Effector memory CD4-positive, alpha-beta T cell (primary cell): ENCODE measurements at regions not wholly inside any gene's neighbourhood (a gene's known extent, or its start where the extent isn't known, plus 50 kb on each side); places are given as distances from the start of the nearest gene placed in this dataset.

ENCODE experiments used
- DNase-seq, 3 donors: peaks; one replicate each; pipeline ENCODE4 v3.0.0-alpha.2; 2020
- H3K27ac ChIP-seq: 2 replicates; pipeline ENCODE4 v1.7.0; 2013; ENCODE audit warnings: mild to moderate bottlenecking, low read length, moderate library complexity; ENCODE audit not compliant: insufficient read depth, poor library complexity, severe bottlenecking
- H3K27me3 ChIP-seq: replicated peaks from 2 replicates; pipeline ENCODE4 v1.7.0; 2013; ENCODE audit warnings: mild to moderate bottlenecking, low read length; ENCODE audit not compliant: insufficient read depth, control insufficient read depth, poor library complexity, severe bottlenecking
- H3K36me3 ChIP-seq: 2 replicates; pipeline ENCODE4 v1.7.0; 2013; ENCODE audit warnings: mild to moderate bottlenecking, low read length, moderate library complexity; ENCODE audit not compliant: control insufficient read depth, insufficient read depth
- H3K4me1 ChIP-seq: 2 replicates; pipeline ENCODE4 v1.7.0; 2013; ENCODE audit warnings: low read length, mild to moderate bottlenecking; ENCODE audit not compliant: control insufficient read depth, insufficient read depth, poor library complexity, severe bottlenecking
- H3K4me3 ChIP-seq: 2 replicates; pipeline ENCODE4 v1.7.0; 2013; ENCODE audit warnings: low read length, low read depth, mild to moderate bottlenecking; ENCODE audit not compliant: insufficient read depth, poor library complexity, severe bottlenecking
- H3K9me3 ChIP-seq: 2 replicates; pipeline ENCODE4 v1.7.0; 2013; ENCODE audit warnings: mild to moderate bottlenecking, low read length, moderate library complexity; ENCODE audit not compliant: control insufficient read depth

GRCh38 chr6:135578976-135579375, 81.4 kb upstream of the AHI1 start:
- Histone ChIP-seq H3K9me3 (no peaks in the 10 kb centered on the region), H3K27me3 (no peaks in the 10 kb centered on the region), H3K4me1 (no peaks in the 10 kb centered on the region), H3K36me3 (no peaks in the 10 kb centered on the region), H3K27ac (no peak overlapping the region), H3K4me3 (no peak overlapping the region)
- no peak for DNase-seq

- Histone ChIP-seq H3K4me3 (no peak overlapping the region), H3K27ac (no peak overlapping the region), H3K36me3 (no peaks in the 10 kb centered on the region), H3K9me3 (no peaks in the 10 kb centered on the region), H3K4me1 (no peaks in the 10 kb centered on the region), H3K27me3 (no peaks in the 10 kb centered on the region)
- no peak for DNase-seq
Observed at GRCh38 chr6:135581211-135581610, 83.7 kb upstream of the AHI1 start.

GRCh38 chr6:135583256-135583761, 85.8 kb upstream of the AHI1 start:
- Histone ChIP-seq H3K27ac (no peak overlapping the region), H3K4me3 (no peak overlapping the region), H3K9me3 (no peaks in the 10 kb centered on the region), H3K36me3 (no peaks in the 10 kb centered on the region), H3K4me1 (no peaks in the 10 kb centered on the region), H3K27me3 (no peaks in the 10 kb centered on the region)
- no peak for DNase-seq

DNA sequence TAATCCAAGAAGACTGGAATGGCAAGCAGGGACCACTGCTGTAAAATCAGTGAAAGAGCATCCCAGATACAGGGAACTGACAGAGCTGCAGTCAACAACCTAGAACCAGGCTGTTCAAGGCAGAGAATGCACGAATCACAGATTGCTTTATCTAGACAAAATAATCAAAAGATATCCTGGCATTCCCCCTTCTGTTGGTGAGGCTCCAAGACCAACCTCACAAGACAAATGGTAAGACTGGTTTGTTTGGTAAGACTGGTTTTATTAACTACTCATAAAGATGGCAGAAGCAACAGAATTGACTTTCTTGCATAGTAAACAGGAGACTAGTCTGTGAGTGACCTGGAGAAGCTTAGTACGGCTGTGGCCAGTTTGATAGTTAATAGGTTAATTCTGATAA, 88.8 kb upstream of the AHI1 start:
- H3K4me3 ChIP-seq = no peak overlapping the region
- H3K27ac ChIP-seq = no peak overlapping the region
- H3K27me3 ChIP-seq = no peaks in the 10 kb centered on the region
- no peaks in the 10 kb centered on the region for H3K36me3 ChIP-seq
- no peak for DNase-seq
- H3K9me3 ChIP-seq = no peaks in the 10 kb centered on the region
- no peaks in the 10 kb centered on the region for H3K4me1 ChIP-seq

DNA sequence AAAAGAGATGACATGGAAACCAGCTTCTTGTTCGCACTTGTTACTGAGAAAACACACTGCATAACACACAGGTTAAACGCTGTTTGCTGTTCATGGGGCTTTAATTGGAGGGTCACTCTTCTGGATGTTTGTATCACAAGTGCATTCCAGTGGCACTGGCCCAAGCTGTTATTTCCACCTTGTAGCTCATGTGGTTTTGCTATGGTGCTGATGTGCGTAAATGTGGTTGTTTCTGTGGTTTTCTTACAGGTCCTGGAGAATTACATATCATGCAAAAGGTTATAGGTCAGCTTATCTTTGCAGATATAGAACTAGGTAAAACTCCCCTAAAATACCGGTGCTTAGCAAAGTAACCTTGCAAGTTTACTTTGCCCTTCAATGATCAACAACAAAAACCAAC, 89.3 kb upstream of the AHI1 start:
- no peaks in the 10 kb centered on the region for H3K27me3 ChIP-seq
- DNase-seq = no peak
- no peaks in the 10 kb centered on the region for H3K36me3 ChIP-seq
- no peaks in the 10 kb centered on the region for H3K9me3 ChIP-seq
- H3K4me3 ChIP-seq = no peak overlapping the region
- H3K4me1 ChIP-seq = no peaks in the 10 kb centered on the region
- no peak overlapping the region for H3K27ac ChIP-seq

DNA sequence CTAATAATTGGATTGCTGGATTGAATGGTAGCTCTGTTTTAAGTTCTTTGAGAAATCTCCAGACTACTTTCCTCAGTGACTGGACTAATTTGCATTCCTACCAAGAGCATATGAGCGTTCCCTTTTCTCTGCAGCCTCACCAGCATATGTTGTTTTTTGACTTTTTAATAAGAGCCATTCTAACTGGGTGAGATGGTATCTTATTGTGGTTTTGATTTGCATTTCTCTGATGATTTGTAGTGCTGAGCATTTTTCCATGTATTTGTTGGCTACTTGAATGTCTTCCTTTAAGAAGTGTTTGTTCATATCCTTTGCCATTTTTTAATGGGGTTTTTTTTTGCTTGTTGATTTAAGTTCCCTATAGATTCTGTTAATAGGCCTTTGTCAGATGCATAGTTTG, 94.7 kb upstream of the AHI1 start:
- no peak overlapping the region for H3K27ac ChIP-seq
- no peaks in the 10 kb centered on the region for H3K27me3 ChIP-seq
- no peaks in the 10 kb centered on the region for H3K9me3 ChIP-seq
- no peak overlapping the region for H3K4me3 ChIP-seq
- H3K4me1 ChIP-seq = no peaks in the 10 kb centered on the region
- H3K36me3 ChIP-seq = no peaks in the 10 kb centered on the region
- no peak for DNase-seq

GRCh38 chr6:135594000-135594399, 96.5 kb upstream of the AHI1 start:
- no peak overlapping the region for H3K27ac ChIP-seq
- no peak for DNase-seq
- no peaks in the 10 kb centered on the region for H3K9me3 ChIP-seq
- H3K36me3 ChIP-seq = no peaks in the 10 kb centered on the region
- no peak overlapping the region for H3K4me3 ChIP-seq
- no peaks in the 10 kb centered on the region for H3K4me1 ChIP-seq
- H3K27me3 ChIP-seq = no peaks in the 10 kb centered on the region

DNA sequence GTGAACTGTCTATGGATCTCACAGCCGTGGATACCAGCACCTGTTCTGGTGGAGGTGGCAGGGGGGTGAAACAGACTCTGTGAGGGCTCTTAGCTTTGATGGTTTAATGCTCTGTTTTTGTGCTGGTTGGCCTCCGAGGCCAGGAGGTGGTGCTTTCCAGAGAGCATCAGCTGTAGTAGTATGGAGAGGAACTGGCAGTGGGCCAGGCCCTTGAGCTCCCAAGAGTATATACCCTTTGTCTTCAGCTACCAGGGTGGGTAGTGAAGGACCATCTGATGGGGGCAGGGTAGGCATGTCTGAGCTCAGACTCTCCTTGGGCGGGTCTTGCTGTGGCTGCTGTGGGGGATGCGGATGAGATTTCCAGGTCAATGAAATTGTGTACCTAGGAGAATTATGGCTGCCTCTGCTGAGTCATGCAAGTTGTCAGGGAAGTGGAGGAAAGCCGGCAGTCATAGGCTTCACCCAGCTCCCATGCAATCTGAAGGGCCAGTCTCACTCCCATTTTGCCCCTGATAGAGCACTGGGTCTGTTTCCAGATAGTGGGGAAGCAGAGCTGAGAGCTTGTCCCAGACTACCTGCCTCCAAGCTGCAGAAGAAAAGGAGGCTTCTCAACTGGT, 102.7 kb upstream of the AHI1 start:
- Histone ChIP-seq H3K9me3 (no peaks in the 10 kb centered on the region), H3K27ac (no peak overlapping the region), H3K27me3 (no peaks in the 10 kb centered on the region), H3K4me1 (no peaks in the 10 kb centered on the region), H3K36me3 (no peaks in the 10 kb centered on the region), H3K4me3 (no peak overlapping the region)
- DNase-seq = no peak

DNA sequence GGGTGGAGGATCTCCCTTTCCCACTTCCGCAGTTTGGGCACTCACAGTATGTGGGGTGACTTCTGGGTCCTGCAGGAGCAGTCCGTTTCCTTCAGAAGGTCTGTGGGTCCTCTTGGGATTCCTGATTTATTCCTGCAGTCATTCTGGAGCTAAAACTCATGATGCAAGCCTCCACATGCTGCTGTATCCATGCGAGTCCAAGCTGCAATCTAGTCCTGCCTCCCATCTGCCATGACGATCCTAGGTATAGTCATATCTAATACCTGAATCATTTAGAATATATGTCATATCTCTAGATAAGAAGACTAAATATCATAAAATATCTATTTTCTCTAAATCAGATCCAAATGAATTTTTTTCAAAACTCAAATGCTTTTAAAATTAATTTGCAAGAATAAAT, 103.4 kb upstream of the AHI1 start:
- no peaks in the 10 kb centered on the region for H3K4me1 ChIP-seq
- H3K36me3 ChIP-seq = no peaks in the 10 kb centered on the region
- H3K27ac ChIP-seq = no peak overlapping the region
- no peaks in the 10 kb centered on the region for H3K27me3 ChIP-seq
- no peaks in the 10 kb centered on the region for H3K9me3 ChIP-seq
- H3K4me3 ChIP-seq = no peak overlapping the region
- DNase-seq = no peak

- Histone ChIP-seq H3K4me1 (no peaks in the 10 kb centered on the region), H3K9me3 (no peaks in the 10 kb centered on the region), H3K4me3 (no peak overlapping the region), H3K27me3 (no peaks in the 10 kb centered on the region), H3K27ac (no peak overlapping the region), H3K36me3 (no peaks in the 10 kb centered on the region)
- DNase-seq = no peak
Observed at GRCh38 chr6:135601857-135602256, 104.3 kb upstream of the AHI1 start.
